ENCODE measurements at regions not wholly inside any gene's neighbourhood (a gene's known extent, or its start where the extent isn't known, plus 50 kb on each side); places are given as distances from the start of the nearest gene placed in this dataset.

GRCh38 chr17:34122515-34122914 lies 132.6 kb upstream of the CCL2 start:
- Histone ChIP-seq H4K20me1 (ENCODE audit: insufficient read depth, low read length, poor library complexity, severe bottlenecking) (no peaks in the 10 kb centered on the region), H3K27me3 (ENCODE audit: insufficient read depth, low read length, poor library complexity, severe bottlenecking) (no peaks in the 10 kb centered on the region), H3K9ac (ENCODE audit: low read depth, low read length, poor library complexity, severe bottlenecking) (no peak overlapping the region), H3K4me2 (ENCODE audit: low read depth, low read length, poor library complexity, severe bottlenecking) (no peak overlapping the region), H3K4me3 (ENCODE audit: low read length, poor library complexity, severe bottlenecking) (no peak overlapping the region), H3K36me3 (ENCODE audit: insufficient read depth, low read length) (no peaks in the 10 kb centered on the region), H3K4me1 (ENCODE audit: insufficient read depth, low read length, poor library complexity, severe bottlenecking) (no peaks in the 10 kb centered on the region), H2AFZ (ENCODE audit: low read length) (no peak overlapping the region), H3F3A (ENCODE audit: low read depth) (no peaks in the 10 kb centered on the region), H3K9me3 (ENCODE audit: insufficient read depth, low read depth, low read length) (no peaks in the 10 kb centered on the region), H3K79me2 (ENCODE audit: insufficient read depth, low read length) (no peaks in the 10 kb centered on the region), H3K9me2 (replicated peaks; ENCODE audit: low read depth, low read length) (no peaks in the 10 kb centered on the region)
- TF ChIP-seq, protein P1, sequence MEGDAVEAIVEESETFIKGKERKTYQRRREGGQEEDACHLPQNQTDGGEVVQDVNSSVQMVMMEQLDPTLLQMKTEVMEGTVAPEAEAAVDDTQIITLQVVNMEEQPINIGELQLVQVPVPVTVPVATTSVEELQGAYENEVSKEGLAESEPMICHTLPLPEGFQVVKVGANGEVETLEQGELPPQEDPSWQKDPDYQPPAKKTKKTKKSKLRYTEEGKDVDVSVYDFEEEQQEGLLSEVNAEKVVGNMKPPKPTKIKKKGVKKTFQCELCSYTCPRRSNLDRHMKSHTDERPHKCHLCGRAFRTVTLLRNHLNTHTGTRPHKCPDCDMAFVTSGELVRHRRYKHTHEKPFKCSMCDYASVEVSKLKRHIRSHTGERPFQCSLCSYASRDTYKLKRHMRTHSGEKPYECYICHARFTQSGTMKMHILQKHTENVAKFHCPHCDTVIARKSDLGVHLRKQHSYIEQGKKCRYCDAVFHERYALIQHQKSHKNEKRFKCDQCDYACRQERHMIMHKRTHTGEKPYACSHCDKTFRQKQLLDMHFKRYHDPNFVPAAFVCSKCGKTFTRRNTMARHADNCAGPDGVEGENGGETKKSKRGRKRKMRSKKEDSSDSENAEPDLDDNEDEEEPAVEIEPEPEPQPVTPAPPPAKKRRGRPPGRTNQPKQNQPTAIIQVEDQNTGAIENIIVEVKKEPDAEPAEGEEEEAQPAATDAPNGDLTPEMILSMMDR (conservative IDR thresholded peaks at IDR 0.05; ENCODE audit: low read length) = no peak
- TF ChIP-seq EZH2phosphoT487 (IDR thresholded peaks at IDR 0.05; ENCODE audit: borderline replicate concordance) = no peak

- H3K9me2 ChIP-seq (replicated peaks; ENCODE audit: low read depth, low read length) = no peaks in the 10 kb centered on the region
- H3K36me3 ChIP-seq (ENCODE audit: insufficient read depth, low read length) = no peaks in the 10 kb centered on the region
- no peaks in the 10 kb centered on the region for H3K27me3 ChIP-seq (ENCODE audit: insufficient read depth, low read length, poor library complexity, severe bottlenecking)
- TF ChIP-seq, protein P1 (conservative IDR thresholded peaks at IDR 0.05; ENCODE audit: low read length) = no peak
- no peak for TF ChIP-seq EZH2phosphoT487 (IDR thresholded peaks at IDR 0.05; ENCODE audit: borderline replicate concordance)
- no peak overlapping the region for H3K9ac ChIP-seq (ENCODE audit: low read depth, low read length, poor library complexity, severe bottlenecking)
- H3K4me3 ChIP-seq (ENCODE audit: low read length, poor library complexity, severe bottlenecking) = no peak overlapping the region
- no peaks in the 10 kb centered on the region for H3K79me2 ChIP-seq (ENCODE audit: insufficient read depth, low read length)
- H2AFZ ChIP-seq (ENCODE audit: low read length) = no peak overlapping the region
- H3K9me3 ChIP-seq (ENCODE audit: insufficient read depth, low read depth, low read length) = no peaks in the 10 kb centered on the region
- no peak overlapping the region for H3K4me2 ChIP-seq (ENCODE audit: low read depth, low read length, poor library complexity, severe bottlenecking)
- no peaks in the 10 kb centered on the region for H3K4me1 ChIP-seq (ENCODE audit: insufficient read depth, low read length, poor library complexity, severe bottlenecking)
- H3F3A ChIP-seq (ENCODE audit: low read depth) = no peaks in the 10 kb centered on the region
- no peaks in the 10 kb centered on the region for H4K20me1 ChIP-seq (ENCODE audit: insufficient read depth, low read length, poor library complexity, severe bottlenecking)
Observed at GRCh38 chr17:34125010-34125409, 130.1 kb upstream of the CCL2 start.

DNA sequence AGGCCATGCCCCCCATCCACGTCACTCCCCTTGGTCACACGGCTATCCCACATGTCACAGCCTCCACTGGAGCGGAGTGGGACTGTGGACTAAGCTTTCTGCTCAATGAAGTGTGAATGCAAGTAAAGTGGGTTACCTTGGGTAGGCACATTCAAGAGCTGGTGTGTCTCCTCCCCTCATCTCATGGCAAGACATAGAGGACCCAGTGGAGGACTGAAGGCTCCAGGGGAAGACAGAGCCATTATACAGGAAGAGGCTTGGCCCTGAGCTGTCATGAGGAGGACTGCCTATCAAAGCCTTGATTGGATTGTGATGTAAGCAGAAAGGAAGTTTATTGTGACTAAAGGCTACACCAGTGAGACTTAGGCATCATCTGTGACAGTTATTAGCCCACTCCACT lies 129.2 kb upstream of the CCL2 start:
- Histone ChIP-seq H3K79me2 (ENCODE audit: insufficient read depth, low read length) (no peaks in the 10 kb centered on the region), H3K4me1 (ENCODE audit: insufficient read depth, low read length, poor library complexity, severe bottlenecking) (no peaks in the 10 kb centered on the region), H2AFZ (ENCODE audit: low read length) (no peak overlapping the region), H3K9ac (ENCODE audit: low read depth, low read length, poor library complexity, severe bottlenecking) (no peak overlapping the region), H4K20me1 (ENCODE audit: insufficient read depth, low read length, poor library complexity, severe bottlenecking) (no peaks in the 10 kb centered on the region), H3K4me2 (ENCODE audit: low read depth, low read length, poor library complexity, severe bottlenecking) (no peak overlapping the region), H3K9me2 (replicated peaks; ENCODE audit: low read depth, low read length) (no peaks in the 10 kb centered on the region), H3K9me3 (ENCODE audit: insufficient read depth, low read depth, low read length) (no peaks in the 10 kb centered on the region), H3K36me3 (ENCODE audit: insufficient read depth, low read length) (no peaks in the 10 kb centered on the region), H3K27me3 (ENCODE audit: insufficient read depth, low read length, poor library complexity, severe bottlenecking) (no peaks in the 10 kb centered on the region), H3K4me3 (ENCODE audit: low read length, poor library complexity, severe bottlenecking) (no peak overlapping the region), H3F3A (ENCODE audit: low read depth) (no peaks in the 10 kb centered on the region)
- TF ChIP-seq EZH2phosphoT487 (IDR thresholded peaks at IDR 0.05; ENCODE audit: borderline replicate concordance) = no peak
- TF ChIP-seq, protein P1 (conservative IDR thresholded peaks at IDR 0.05; ENCODE audit: low read length) = no peak

All from Loucy (cell line).